ENCODE measurements at regions not wholly inside any gene's neighbourhood (a gene's known extent, or its start where the extent isn't known, plus 50 kb on each side); places are given as distances from the start of the nearest gene placed in this dataset.

DNA sequence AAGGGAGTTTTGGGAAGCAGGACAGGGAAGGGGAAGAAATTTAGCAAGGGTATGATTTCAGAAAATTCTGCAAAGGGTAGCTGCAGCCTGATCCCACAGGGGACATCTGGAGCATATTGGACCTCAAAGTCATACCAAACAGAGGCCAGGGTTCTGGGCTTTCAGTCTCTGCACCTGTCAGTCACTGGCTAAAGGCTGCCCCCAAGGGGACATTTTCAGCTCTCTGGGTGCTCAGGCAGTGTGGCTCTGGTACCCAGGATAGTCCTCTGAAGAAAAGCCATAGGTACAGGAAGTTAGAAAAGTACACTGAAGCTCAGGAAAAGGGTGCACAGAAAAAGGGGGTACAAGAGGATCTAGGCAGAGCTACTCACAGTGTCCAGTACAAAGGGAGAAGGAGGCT is 149.2 kb downstream of the INSIG2 start:
- no peak for DNase-seq (ENCODE audit: low spot score)

DNA sequence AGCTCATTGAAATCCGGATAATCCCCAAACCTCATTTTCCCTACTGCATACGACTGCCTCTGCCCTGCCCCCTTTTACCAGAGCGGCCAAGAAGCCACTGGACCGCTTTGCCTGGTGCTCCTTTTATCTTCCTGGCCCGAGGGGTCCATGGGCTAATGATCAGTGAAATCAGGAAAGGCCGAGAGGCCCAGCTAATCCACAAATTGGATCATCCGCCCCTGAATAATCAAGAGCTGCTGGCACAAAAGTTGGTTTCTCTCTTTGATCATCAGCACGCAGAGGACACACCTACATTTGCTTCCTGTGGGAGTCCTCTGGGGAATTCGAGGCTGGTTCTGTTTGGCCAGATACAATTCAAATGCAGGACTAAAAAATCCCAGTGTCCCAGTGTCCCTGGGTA is 144.5 kb downstream of the INSIG2 start:
- DNase-seq (ENCODE audit: low spot score): no peak

DNA sequence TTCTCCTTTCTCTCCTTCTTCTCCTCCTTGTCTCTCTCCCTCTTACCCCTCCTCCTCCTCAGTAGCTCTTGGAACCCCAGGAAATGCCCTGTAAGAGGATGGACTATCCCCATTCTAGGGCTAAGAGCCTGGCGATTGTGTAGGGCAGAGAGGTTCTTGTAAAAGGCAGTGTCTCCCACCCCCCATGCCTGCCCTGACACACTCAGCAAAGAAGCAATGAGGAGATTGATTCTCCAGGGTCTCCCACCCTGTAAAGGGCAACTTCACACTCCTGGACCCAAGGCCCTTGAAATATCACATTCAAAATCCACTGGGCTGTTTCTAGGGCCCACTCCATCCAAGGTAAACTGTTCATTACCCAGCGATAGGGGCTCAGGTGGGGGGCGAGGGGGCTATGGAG is 144.1 kb downstream of the INSIG2 start:
- DNase-seq (ENCODE audit: low spot score): no peak

DNA sequence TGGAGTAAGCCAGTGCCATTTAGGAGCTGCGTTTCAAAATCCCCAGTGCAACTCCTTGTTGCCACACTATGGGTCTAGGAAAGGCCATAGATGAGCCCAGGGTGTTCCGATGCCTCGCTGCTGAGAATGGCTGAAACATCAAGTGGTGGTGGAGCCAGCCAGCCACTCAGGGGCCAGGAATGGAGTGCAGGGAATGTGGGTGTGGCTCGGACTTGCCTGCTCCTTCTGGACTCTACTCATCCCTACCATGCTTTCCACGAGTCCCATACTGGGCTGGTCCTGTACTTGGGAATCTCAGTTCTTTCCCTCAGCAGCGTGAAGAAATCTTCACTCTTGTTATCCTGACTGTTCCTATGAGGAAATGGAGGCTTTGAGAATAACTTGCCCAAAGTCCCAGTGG is 143.5 kb downstream of the INSIG2 start:
- DNase-seq (ENCODE audit: low spot score): no peak

DNA sequence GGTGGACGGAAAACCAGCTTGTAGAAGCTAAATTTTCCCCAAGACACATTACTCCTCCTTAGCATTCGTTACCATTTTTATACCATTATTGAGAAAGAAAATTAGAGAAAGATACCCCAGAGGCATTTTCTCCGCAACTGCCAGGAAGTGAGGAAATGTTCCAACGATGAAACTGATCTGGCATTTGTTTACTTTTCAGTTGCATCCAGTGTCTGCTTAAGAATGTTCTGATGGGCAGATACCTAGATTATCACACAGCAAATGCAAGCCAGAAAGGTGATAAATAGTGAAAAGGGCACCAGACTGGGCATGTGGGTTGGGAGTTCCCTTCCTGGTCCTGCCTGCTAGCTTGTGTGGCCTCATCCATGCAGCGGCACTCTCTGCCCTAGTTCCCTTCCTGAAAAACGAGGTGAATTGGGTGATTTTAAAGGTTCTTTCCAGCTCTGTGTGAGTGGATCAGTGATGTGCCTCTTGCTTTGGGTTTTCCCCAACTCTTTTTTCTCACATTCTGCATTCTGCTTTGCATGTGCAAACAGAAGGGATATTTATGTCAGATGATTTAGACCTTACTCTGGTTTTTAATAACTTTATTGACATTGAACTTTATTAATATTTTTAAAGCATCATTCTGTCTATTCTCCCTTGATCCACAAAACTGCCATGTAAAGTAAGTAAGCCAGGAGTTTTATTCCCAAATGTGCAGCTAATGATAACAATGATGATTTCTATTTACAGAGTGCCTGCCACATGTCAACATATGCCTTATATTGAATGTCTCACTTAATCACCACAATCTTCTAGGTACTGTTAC is 139.6 kb downstream of the INSIG2 start:
- DNase-seq (ENCODE audit: low spot score): no peak

DNA sequence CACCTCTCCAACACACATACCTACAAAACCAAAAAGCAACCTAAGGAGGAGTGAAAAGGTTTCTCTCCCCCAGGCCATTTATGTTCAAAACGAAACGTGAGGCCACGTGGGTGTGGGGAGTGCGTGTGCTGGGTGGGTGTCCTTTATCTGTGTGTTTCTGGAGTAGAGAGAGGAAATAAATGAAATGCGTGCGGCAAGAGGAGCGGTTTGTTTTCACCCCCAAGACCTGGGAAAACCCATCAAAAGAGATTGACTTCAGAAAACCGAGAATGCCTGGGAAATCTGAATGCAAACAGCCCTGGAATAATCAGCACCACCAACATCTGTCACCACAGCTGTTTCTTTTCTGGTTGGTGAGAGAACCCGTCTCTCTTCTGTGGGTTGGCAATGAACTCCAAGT is 137.4 kb downstream of the INSIG2 start:
- DNase-seq (ENCODE audit: low spot score): no peak

DNA sequence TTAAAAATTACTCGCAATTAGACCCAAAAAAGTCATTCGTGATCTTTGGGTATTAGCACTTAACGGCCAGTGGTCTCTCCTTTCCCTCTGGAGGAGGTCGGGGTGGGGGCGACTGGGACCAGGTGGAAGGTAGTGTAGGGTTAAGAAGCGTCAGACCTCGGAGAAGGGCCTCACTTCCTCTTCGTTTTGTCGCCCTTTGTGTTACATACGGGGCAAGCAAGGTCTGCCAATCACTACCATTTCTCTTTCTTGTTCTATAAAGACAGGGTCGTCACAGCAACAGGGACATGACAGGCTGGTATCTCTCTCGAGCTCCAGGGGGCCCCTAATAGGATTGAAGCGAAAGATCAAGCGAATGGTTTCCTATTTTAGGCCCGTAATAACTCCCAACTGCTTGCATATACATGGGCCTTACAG is 136.6 kb downstream of the INSIG2 start:
- DNase-seq (ENCODE audit: low spot score): no peak

DNA sequence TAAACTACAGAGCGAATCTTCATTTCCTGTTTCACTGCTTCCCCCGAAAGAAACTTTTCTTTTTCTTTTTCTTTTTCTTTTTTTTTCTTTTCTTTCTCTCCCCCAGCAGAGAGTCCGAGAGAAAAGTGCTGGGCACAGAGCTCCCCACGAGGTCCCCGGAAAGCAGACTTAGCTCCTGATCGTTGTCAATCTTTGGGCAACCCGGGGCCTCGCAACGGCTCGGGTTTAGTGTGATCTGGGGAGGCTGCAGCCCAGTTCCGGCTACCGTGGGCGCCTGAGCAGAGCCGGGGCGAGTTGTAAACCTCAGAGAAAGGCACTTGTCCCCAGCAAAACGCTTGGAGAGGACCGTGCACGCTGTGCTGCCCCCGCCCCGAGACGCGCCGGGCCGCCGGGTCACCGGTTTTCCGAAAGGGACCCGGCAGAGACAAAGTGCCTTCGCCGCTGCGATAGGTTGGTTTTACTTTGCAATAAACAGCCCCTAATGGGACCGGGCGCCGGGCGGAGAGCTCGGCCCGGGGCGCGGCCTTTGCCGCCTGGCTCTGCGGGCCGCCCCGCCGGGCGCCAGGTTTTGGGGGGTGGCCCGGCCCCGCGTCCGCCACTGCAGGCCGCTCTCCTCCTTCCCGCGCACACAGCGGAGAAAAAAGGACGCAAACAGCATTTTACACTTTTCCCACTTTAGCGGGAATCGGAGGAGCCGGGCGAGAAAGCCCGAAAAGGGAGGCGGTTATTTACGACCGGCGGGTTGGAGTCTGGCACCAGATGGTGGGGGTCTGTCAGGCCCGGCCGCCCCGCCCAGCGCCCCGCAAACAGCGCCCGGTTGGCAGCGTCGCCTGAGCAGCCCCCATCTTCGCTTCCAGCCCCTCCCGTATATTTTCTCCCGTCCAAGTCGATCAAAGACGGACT is 136.0 kb downstream of the INSIG2 start:
- peak; percentile 36 for DNase-seq (ENCODE audit: low spot score)

DNA sequence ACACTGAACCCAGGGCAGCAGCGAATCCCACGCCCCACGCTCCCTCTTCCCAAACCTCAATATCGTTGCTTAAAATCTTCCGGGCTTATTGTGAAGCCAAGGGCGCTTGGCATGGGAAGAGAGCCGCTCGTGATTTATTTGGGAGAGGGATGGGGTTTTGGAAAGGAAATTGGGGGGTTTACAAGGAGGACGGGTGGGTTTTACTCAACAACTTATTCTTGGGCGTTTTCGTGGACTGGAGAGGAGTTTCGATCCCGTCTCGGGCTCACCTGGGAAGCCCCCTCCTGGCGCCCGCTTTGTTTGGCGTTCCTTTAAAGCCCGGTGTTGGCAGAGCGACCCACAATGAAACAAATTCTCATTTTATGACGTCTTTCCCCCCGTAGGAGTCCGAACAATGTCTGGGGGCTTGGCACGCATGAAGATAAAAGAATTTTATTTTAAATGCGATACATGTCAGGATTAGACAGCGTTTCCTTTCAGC is 135.3 kb downstream of the INSIG2 start:
- no peak for DNase-seq (ENCODE audit: low spot score)

DNA sequence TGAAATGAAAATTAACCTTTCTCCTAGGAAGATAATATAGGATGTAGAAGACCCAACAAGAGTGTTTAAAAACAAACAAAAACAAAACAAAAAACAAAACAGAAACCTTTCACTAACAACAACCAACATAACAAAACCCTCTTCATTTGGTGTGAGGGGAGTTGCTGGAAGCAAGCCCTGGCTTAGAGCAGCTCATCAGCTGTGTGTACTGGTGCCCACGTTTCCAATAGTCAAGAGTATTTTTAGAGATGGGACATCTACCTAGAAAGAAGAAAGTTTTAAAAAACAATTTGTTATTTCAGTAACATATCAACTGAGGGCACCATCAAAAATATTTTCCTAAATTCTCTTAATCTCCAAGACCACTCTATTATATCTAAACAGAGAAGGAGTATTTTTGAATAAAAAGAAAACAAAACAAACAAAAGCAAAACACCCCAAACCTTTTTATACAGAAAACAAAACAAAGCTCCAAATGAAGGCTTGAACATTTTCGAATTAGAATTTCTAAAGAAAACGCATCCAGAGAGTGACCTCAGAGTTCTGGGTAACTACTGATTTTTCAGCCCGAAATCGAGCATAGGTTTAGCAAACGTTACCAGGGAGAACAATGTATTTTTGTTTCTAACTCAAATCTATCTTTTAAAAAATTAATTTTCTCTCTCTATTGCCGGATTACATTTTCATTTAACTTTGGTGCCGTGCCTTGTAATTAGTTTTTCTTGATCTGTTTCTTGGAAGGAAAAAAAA is 134.6 kb downstream of the INSIG2 start:
- no peak for DNase-seq (ENCODE audit: low spot score)

DNA sequence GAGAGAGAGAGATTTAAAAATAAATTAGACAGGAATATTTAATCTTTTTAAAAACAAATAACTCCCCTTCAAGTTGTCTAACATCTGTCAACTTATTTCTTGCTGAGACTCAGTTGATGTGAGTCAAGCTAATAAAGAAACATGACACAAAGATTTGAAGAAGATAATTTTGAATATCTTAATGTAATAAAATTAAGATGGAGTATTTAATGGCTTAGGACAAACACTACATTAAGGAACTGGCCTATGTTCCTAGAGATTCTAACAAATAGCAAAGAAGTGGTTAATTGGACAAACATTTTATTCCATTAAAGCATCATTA is 134.0 kb downstream of the INSIG2 start:
- DNase-seq (ENCODE audit: low spot score): no peak

DNA sequence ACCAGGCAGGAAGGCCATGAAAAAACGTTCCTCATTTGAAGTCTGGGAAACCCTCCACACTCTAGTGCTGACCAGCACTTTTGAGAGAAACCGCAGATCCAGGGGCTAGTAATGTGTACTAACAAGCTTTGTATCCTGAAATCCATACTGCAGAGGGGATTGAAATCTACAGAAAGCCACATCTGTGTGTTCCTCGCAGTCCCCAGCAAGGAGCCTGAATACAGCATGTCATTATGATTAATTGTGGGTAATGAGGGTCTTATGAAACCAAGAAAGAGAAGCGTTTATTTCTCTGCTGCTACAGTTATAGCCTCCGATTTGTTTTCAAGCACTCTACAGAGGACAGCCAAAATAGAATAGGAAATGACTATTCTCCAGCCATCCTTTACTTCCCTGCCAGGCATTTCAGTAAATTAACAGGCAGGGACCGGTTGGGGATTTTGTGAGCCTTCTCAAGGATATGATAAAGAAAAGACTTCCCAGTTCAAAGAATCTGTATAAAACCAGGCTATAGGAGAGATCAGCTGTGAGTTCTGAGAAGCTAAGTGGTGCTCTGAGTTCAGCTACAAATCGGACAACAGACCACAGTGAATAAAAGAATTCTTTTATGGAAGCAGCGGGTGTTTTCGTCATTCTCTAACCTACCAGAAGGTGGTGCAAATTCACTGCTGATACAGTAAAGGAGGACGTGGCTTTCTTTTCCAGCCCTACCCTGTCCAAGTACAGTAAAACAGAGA is 133.4 kb downstream of the INSIG2 start:
- DNase-seq (ENCODE audit: low spot score): peak; percentile 77

DNA sequence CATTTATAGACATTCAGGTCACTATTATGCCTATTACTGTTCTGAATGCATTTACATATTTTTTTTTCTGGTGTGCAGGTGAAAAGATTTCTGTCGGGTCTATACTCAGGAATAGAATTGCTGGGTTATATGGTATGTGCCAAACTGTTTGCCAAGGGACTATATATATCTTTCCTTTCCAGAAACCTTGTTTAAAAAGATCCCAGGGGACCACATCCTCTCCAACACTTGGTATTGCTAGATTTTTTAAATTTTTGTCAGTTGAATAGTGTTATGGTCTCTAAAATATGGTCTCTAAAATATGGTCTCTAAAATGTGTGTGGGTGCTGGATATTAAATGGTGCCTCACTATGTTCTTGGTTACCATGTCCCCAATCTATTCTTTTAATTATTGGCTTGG is 131.3 kb downstream of the INSIG2 start:
- no peak for DNase-seq (ENCODE audit: low spot score)

DNA sequence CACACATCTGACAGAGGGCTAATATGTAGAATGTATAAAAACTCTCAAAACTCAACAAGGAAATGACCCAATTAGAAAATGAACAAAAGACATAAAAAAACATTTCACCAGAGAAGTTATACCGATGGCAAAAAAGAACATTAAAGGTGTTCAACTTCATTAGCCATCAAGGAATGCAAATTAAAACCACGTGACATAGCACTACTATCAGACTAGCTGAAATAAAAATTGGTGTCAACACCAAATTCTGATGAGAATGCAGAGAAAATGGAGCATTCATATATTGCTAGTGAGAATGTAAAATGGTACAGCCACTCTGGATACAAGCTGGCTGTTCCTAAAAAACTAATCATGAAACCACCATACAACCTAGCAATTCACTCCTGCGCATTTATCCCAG is 128.0 kb downstream of the INSIG2 start:
- no peak for DNase-seq (ENCODE audit: low spot score)

DNA sequence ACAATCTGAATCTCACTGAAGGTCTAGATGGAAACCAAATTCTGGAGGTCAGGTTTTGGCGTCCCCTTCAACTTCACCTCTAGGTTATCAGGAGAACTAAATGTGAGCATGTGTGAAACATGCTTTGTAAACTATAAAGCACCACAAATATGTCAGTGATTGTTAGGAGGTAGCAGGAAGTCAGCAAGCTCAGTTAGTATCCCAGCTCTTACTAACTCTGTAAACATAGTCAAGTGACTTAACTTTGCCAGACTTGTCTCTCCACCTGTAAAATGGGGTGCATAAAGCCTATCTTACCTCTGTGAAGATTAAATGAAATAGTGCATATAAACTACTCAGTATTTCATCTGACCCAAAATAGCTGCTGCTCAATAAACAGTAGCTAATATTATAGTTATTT is 121.5 kb downstream of the INSIG2 start:
- no peak for DNase-seq (ENCODE audit: low spot score)

DNA sequence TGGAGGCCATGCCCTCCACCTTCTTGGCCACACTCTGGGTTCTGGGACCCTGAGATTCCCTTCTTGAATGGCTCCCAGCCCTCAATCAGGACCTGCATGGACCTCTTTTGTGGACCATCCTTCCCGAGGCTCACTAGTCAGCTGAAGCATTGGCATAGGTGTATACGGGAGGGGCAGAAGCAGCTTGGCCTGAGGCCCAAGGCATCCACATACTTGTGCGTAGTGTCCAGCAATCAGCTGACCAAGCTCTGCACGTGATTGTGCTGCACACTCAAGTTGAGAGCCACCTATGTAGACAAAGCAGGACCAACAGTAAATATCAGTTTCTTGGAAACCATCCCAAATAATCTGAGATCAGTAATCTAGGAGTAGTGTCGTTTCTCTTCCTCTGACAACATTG is 119.6 kb downstream of the INSIG2 start:
- DNase-seq (ENCODE audit: low spot score): no peak

DNA sequence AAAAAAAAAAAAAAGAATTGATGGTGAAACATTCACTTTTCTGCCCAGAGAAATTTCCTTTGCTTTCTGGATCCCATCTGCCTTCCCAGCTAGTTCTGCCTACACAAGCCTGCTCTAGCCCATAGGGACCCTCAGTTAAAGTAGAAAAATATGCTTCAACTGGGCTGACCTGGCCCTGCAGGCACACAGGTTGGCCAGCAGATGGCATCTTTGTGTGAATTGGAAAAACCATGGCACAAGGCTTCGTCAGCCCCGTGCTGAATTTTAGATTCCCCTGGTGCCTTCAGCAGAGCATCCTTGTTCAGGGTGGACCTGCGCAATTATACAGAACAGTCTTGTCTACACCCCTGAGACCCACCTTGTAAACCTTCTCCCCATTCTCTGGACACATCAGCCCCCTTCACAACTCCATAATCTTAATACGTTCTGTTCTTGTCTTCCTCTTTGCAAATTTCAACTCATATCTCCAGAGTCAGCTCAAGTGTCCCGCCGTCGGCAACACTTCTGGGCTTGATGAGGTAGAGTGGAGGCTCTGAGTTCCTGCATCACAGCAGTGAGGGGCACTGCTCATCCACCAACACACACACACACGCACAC is 114.5 kb downstream of the INSIG2 start:
- peak; percentile 80 for DNase-seq (ENCODE audit: low spot score)

DNA sequence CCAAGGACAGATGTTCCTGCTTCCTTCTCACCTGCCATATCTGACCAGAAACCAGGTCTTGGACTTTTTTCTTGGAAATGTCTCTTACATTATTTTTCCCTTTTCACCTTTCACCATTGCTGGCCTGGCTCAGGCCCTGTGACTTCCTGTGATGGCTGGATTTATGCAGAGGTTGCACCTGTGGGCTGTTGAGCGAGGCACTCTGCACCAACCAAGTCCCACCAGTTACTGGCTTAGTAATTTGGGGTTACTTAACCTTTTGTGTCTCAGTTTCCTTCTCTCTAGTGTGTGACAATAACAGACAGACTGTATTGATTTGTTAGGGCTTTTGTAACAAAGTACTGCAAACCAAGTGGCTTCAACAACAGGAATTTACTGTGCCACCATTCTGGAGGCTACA is 110.0 kb downstream of the INSIG2 start:
- no peak for DNase-seq (ENCODE audit: low spot score)

DNA sequence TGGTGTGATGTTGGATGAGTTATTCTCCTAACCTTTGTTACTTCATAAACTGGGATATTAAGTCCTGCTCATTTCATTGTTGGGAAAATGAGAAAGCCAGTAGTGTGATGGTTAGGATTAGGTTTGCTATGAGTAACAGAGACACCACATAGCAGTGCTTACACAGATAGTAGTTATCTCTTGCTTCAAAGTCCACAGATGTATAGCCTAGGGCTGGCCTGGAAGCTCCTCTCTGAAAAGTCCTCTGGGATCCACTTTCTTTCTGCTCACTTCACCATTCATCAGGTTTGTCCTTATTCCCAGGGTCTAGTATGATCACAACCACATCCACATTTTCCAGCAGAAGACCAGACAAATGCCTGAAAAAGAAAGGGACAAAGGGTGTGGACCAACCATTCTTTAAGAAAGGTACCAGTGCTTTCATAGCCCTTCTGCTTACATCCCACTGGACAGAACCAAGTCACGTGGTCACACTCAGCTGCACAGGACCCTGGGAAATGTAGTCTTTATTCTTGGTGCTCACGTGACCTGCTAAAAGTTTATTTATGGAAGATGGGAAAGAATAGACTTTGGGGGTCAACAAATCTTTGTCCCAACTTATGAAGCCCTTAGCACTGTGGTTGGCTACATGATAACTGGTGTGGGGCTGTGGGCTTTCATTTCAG is 108.9 kb downstream of the INSIG2 start:
- peak; percentile 31 for DNase-seq (ENCODE audit: low spot score)

DNA sequence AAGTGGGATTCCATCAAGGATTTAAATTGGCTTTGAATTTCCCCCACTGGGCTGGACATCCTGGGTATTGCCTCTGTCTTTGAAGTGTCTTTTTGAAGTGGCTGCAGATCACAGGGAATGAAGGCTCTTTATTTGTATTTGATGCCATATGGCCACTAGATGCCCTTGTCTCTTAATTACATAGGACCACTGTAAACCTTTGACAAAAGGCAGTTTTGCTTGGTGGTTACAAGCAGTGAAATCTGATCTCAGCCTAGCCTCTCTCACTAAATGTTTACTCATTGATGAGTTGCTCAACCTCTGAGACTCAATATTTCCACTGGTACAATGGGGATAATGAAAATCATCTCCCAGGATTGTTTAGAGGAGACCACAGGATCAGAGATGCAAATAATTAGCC is 102.2 kb downstream of the INSIG2 start:
- no peak for DNase-seq (ENCODE audit: low spot score)

DNA sequence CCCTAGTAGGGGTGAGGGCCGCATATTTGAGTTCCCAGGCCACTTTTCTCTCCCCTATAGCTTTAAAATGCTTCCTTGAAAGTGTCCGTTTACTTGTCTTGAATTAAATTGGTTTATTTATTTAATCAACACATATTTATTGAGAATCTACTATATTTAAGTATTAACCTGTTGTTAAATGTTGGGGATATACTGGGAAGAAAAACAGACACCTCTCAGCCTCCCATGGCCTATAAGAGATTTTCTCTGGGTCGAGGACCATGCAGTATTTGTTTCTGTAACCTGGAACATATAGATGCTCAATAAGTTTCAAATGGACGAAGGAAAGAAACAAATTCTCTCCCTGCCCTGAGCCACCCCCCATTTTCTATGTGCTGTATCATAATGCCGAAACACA is 98.6 kb downstream of the INSIG2 start:
- no peak for DNase-seq (ENCODE audit: low spot score)
